ENCODE measurements at regions not wholly inside any gene's neighbourhood (a gene's known extent, or its start where the extent isn't known, plus 50 kb on each side); places are given as distances from the start of the nearest gene placed in this dataset.
"Not testable (repeated sequence)": the region's sequence is repeated elsewhere in the genome, so short reads cannot be mapped to it uniquely, and the experiment has no call there.

GRCh38 chr7:25598765-25599164, 370.5 kb upstream of the NPVF start:
- Histone ChIP-seq H3K79me2 (ENCODE audit: control insufficient read depth, insufficient read depth, low read length) (no peaks in the 10 kb centered on the region), H3K4me1 (ENCODE audit: control insufficient read depth in 2 of 2, insufficient read depth in 2 of 2, low read length in 2 of 2) (no peaks in the 10 kb centered on the region), H3K36me3 (replicated peaks in 1 of 2; ENCODE audit: control extremely low read depth in 1 of 2, control insufficient read depth in 1 of 2, extremely low read depth in 1 of 2, insufficient read depth in 2 of 2, low read length in 1 of 2) (no peaks in the 10 kb centered on the region), H3K9ac (ENCODE audit: low read length) (no peak overlapping the region), H2AFZ (ENCODE audit: insufficient read depth, low read depth, low read length, poor library complexity, severe bottlenecking) (no peak overlapping the region), H3K4me2 (replicated peaks; ENCODE audit: low read depth, low read length, poor library complexity, severe bottlenecking) (no peak overlapping the region), H3K9me3 (ENCODE audit: control extremely low read depth in 1 of 3, control insufficient read depth in 2 of 3, insufficient read depth in 1 of 3, low read length in 2 of 3) (no peaks in the 10 kb centered on the region), H3K27me3 (replicated peaks in 1 of 4; ENCODE audit: control extremely low read depth in 1 of 4, control insufficient read depth in 3 of 4, insufficient read depth in 4 of 4, low read length in 3 of 4) (no peaks in the 10 kb centered on the region), H3K27ac (ENCODE audit: low read length in 2 of 2) (no peak overlapping the region), H3K4me3 (ENCODE audit: control extremely low read depth in 1 of 5, extremely low read depth in 1 of 5, insufficient read depth in 1 of 5, low read depth in 2 of 5, low read length in 4 of 5) (no peak overlapping the region), H4K20me1 (ENCODE audit: control insufficient read depth, insufficient read depth, low read length, poor library complexity, severe bottlenecking) (no peaks in the 10 kb centered on the region)
- Mint-ChIP-seq H3K27me3 (peaks cover 9% of the 10 kb centered on the region), H3K4me3 (no peak overlapping the region), H3K27ac (no peak overlapping the region), H3K9me3 (ENCODE audit: insufficient read depth) (no peaks in the 10 kb centered on the region), H3K4me1 (no peaks in the 10 kb centered on the region)
- CTCF ChIA-PET = interaction anchor here (0.8 kb wide), 1 partner anchor 11 kb away, joined by 3 read pairs; no protein-coding TSS in a partner anchor
- DNase-seq (no peak), ATAC-seq (ENCODE audit: low read depth) (no peak)
- POLR2A ChIA-PET = no interaction called here
- intact Hi-C loops (cut with micrococcal nuclease) = no loop called here
- 90% methylated on average over 4 of the region's 5 CpGs for WGBS (ENCODE audit: insufficient coverage)
- TF ChIP-seq EZH2 (IDR thresholded peaks at IDR 0.05; ENCODE audit: borderline replicate concordance, insufficient read depth, low read depth, low read length, poor library complexity, severe bottlenecking) (no peak), CTCF (IDR thresholded peaks at IDR 0.05) (no peak)

GRCh38 chr7:25600262-25600920, 372.1 kb upstream of the NPVF start:
- Histone ChIP-seq H4K20me1 (ENCODE audit: control insufficient read depth, insufficient read depth, low read length, poor library complexity, severe bottlenecking) (no peaks in the 10 kb centered on the region), H3K27ac (ENCODE audit: low read length in 2 of 2) (no peak overlapping the region), H3K36me3 (replicated peaks in 1 of 2; ENCODE audit: control extremely low read depth in 1 of 2, control insufficient read depth in 1 of 2, extremely low read depth in 1 of 2, insufficient read depth in 2 of 2, low read length in 1 of 2) (no peaks in the 10 kb centered on the region), H3K9ac (ENCODE audit: low read length) (no peak overlapping the region), H3K9me3 (ENCODE audit: control extremely low read depth in 1 of 3, control insufficient read depth in 2 of 3, insufficient read depth in 1 of 3, low read length in 2 of 3) (no peaks in the 10 kb centered on the region), H3K79me2 (ENCODE audit: control insufficient read depth, insufficient read depth, low read length) (no peaks in the 10 kb centered on the region), H3K27me3 (replicated peaks in 1 of 4; ENCODE audit: control extremely low read depth in 1 of 4, control insufficient read depth in 3 of 4, insufficient read depth in 4 of 4, low read length in 3 of 4) (no peaks in the 10 kb centered on the region), H3K4me1 (ENCODE audit: control insufficient read depth in 2 of 2, insufficient read depth in 2 of 2, low read length in 2 of 2) (no peaks in the 10 kb centered on the region), H2AFZ (ENCODE audit: insufficient read depth, low read depth, low read length, poor library complexity, severe bottlenecking) (no peak overlapping the region), H3K4me2 (replicated peaks; ENCODE audit: low read depth, low read length, poor library complexity, severe bottlenecking) (no peak overlapping the region), H3K4me3 (ENCODE audit: control extremely low read depth in 1 of 5, extremely low read depth in 1 of 5, insufficient read depth in 1 of 5, low read depth in 2 of 5, low read length in 4 of 5) (no peak overlapping the region)
- no peak for TF ChIP-seq EZH2 (IDR thresholded peaks at IDR 0.05; ENCODE audit: borderline replicate concordance, insufficient read depth, low read depth, low read length, poor library complexity, severe bottlenecking)
- no peak for TF ChIP-seq CTCF (IDR thresholded peaks at IDR 0.05)
- ChIA-PET CTCF (interaction anchor here (1.3 kb wide), 1 partner anchor 34 kb away, joined by 4 read pairs; no protein-coding TSS in a partner anchor), POLR2A (no interaction called here)
- Mint-ChIP-seq H3K4me1 (no peaks in the 10 kb centered on the region), H3K9me3 (ENCODE audit: insufficient read depth) (no peaks in the 10 kb centered on the region), H3K27me3 (peaks cover 4% of the 10 kb centered on the region), H3K4me3 (no peak overlapping the region), H3K27ac (no peak overlapping the region)
- DNase-seq (no peak), ATAC-seq (ENCODE audit: low read depth) (no peak)
- WGBS (ENCODE audit: insufficient coverage) = 89% methylated on average over 1 of the region's 3 CpGs
- intact Hi-C loops (cut with micrococcal nuclease) = no loop called here

- Mint-ChIP-seq H3K27ac (peak overlapping the region; percentile 32), H3K4me3 (peak overlapping the region; percentile 74)
- whole genome bisulfite sequencing (ENCODE audit: insufficient coverage) = 8% methylated on average over 14 of the region's 30 CpGs
- H3K4me1 ChIP-seq (ENCODE audit: control insufficient read depth in 2 of 2, insufficient read depth in 2 of 2, low read length in 2 of 2); H3K4me1 Mint-ChIP-seq; H2AFZ ChIP-seq (ENCODE audit: insufficient read depth, low read depth, low read length, poor library complexity, severe bottlenecking); CTCF ChIA-PET; POLR2A ChIA-PET; H3K9ac ChIP-seq (ENCODE audit: low read length); H3K27me3 Mint-ChIP-seq; H3K27ac ChIP-seq (ENCODE audit: low read length in 2 of 2); H3K27me3 ChIP-seq (replicated peaks in 1 of 4; ENCODE audit: control extremely low read depth in 1 of 4, control insufficient read depth in 3 of 4, insufficient read depth in 4 of 4, low read length in 3 of 4); H3K9me3 Mint-ChIP-seq (ENCODE audit: insufficient read depth); DNase-seq; ATAC-seq (ENCODE audit: low read depth); H3K36me3 ChIP-seq (replicated peaks in 1 of 2; ENCODE audit: control extremely low read depth in 1 of 2, control insufficient read depth in 1 of 2, extremely low read depth in 1 of 2, insufficient read depth in 2 of 2, low read length in 1 of 2); H4K20me1 ChIP-seq (ENCODE audit: control insufficient read depth, insufficient read depth, low read length, poor library complexity, severe bottlenecking); H3K4me2 ChIP-seq (replicated peaks; ENCODE audit: low read depth, low read length, poor library complexity, severe bottlenecking); H3K9me3 ChIP-seq (ENCODE audit: control extremely low read depth in 1 of 3, control insufficient read depth in 2 of 3, insufficient read depth in 1 of 3, low read length in 2 of 3); intact Hi-C loops (cut with micrococcal nuclease); H3K79me2 ChIP-seq (ENCODE audit: control insufficient read depth, insufficient read depth, low read length): not testable (repeated sequence)
- H3K4me3 ChIP-seq (ENCODE audit: control extremely low read depth in 1 of 5, extremely low read depth in 1 of 5, insufficient read depth in 1 of 5, low read depth in 2 of 5, low read length in 4 of 5) = peak overlapping the region in 3 of 5 experiments; percentile 15 to 40 (median 32)
Measured at GRCh38 chr7:25602730-25603426, 374.6 kb upstream of the NPVF start.
